ENCODE measurements at regions not wholly inside any gene's neighbourhood (a gene's known extent, or its start where the extent isn't known, plus 50 kb on each side); places are given as distances from the start of the nearest gene placed in this dataset.

DNA sequence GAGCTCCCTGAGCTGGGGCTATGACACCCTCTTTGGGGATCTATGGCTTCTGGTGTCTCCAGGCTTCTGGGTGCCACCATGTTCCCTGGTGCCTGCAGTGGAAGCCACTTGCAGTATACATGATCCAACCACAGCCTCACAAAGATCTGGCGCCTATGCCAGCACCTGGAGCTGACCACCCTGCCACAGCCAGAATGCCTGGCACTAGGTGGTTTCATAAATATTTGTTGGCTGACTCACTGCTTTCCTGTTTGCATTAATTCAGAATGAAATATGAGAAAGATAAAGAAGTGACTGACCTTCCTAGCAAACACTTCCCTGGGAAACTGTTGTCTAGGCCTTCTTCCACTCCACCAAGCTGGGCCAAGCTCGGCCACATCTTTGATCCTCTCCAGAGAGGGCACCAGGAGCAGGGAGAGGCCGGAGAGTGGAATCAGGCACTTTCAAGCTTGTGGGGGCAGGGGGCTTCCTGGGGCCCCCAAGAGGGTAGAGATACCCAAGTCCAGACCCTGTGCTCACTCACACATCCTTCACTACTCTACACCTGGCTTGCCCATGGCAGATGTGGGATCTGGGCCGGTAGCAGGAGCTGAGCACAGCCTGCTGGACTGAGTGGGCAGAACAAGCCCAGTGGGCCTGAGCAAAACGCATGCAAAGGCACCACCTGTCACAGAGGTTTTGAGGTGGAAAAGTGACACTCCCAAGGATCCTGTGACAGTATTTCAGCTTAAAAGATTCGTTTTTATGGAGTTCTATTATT, 565.7 kb downstream of the SLC4A3 start:
- no peaks in the 10 kb centered on the region for H3K4me1 ChIP-seq (replicated peaks in 1 of 2; ENCODE audit: control insufficient read depth in 2 of 2, insufficient read depth in 2 of 2, low read length in 2 of 2)
- no peaks in the 10 kb centered on the region for H3K27me3 ChIP-seq (ENCODE audit: control insufficient read depth in 2 of 2, insufficient read depth in 2 of 2, low read length in 2 of 2)
- no peaks in the 10 kb centered on the region for H3K79me2 ChIP-seq (ENCODE audit: control insufficient read depth, insufficient read depth, low read length)
- H3K9me1 ChIP-seq (ENCODE audit: control insufficient read depth, insufficient read depth, low read length) = no peaks in the 10 kb centered on the region
- H3K36me3 ChIP-seq (ENCODE audit: control insufficient read depth, insufficient read depth, low read length) = no peaks in the 10 kb centered on the region
- BruUV-seq (replicated peaks) = no TSS peak
- in situ Hi-C loops (cut with MboI) = no loop called here
- FAIRE-seq (no peak), DNase-seq (ENCODE audit: extremely low read depth in 1 of 4, low spot score in 3 of 4) (no peak), ATAC-seq (no peak)
- H3K4me2 ChIP-seq (ENCODE audit: insufficient read depth, low read length) = no peak overlapping the region
- intact Hi-C loops (cut with micrococcal nuclease) = no loop called here
- no peaks in the 10 kb centered on the region for H4K20me1 ChIP-seq (replicated peaks; ENCODE audit: control insufficient read depth, insufficient read depth, low read length)
- H3K27ac ChIP-seq (ENCODE audit: extremely low read depth, low read depth, low read length) = no peak overlapping the region
- 0% methylated on average over 6 of the region's 6 CpGs for WGBS (ENCODE audit: insufficient coverage, low coverage, missing lambda C conversion rate)
- no peak overlapping the region for H2AFZ ChIP-seq (ENCODE audit: low read depth, low read length)
- H3K9ac ChIP-seq (ENCODE audit: insufficient read depth in 1 of 2, low read depth in 2 of 2, low read length in 2 of 2) = no peak overlapping the region
- ChIA-PET POLR2A (no interaction called here), CTCF (ENCODE audit: low intra/inter-chr PET ratio) (no interaction called here)
- H3K9me3 ChIP-seq (replicated peaks; ENCODE audit: control insufficient read depth, insufficient read depth, low read depth, low read length) = no peaks in the 10 kb centered on the region
- H3K4me3 ChIP-seq = no peak overlapping the region
- TF ChIP-seq BDP1 (IDR thresholded peaks at IDR 0.05; ENCODE audit: insufficient read depth, insufficient read length) (no peak), ZNF311 (CRISPR knock-in tag; IDR thresholded peaks at IDR 0.05) (no peak), ZNF707 (CRISPR knock-in tag; conservative IDR thresholded peaks at IDR 0.05) (no peak), TCF7 (IDR thresholded peaks at IDR 0.05; ENCODE audit: borderline replicate concordance) (no peak), STAT5B (CRISPR knock-in tag; IDR thresholded peaks at IDR 0.05) (no peak), TOE1 (IDR thresholded peaks at IDR 0.05; ENCODE audit: borderline replicate concordance) (no peak), TOE1 (CRISPR knock-in tag; IDR thresholded peaks at IDR 0.05; ENCODE audit: borderline replicate concordance, low read depth) (no peak), KHSRP (IDR thresholded peaks at IDR 0.05) (no peak), HNRNPH1 (optimal IDR thresholded peaks at IDR 0.05; ENCODE audit: low read depth, low read length) (no peak), CBFA2T3 (IDR thresholded peaks at IDR 0.05) (no peak), SPI1 (IDR thresholded peaks at IDR 0.05; ENCODE audit: borderline replicate concordance, low read depth, low read length) (no peak), SP1 (CRISPR knock-in tag; IDR thresholded peaks at IDR 0.05) (no peak), CXXC5 (CRISPR knock-in tag; IDR thresholded peaks at IDR 0.05) (no peak), BHLHE40 (IDR thresholded peaks at IDR 0.05; ENCODE audit: low read length) (no peak), TARDBP (IDR thresholded peaks at IDR 0.05) (no peak)
- TF ChIP-seq, protein P1, sequence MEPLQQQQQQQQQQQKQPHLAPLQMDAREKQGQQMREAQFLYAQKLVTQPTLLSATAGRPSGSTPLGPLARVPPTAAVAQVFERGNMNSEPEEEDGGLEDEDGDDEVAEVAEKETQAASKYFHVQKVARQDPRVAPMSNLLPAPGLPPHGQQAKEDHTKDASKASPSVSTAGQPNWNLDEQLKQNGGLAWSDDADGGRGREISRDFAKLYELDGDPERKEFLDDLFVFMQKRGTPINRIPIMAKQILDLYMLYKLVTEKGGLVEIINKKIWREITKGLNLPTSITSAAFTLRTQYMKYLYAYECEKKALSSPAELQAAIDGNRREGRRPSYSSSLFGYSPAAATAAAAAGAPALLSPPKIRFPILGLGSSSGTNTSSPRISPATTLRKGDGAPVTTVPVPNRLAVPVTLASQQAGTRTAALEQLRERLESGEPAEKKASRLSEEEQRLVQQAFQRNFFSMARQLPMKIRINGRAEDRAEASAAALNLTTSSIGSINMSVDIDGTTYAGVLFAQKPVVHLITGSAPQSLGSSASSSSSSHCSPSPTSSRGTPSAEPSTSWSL (CRISPR knock-in tag; IDR thresholded peaks at IDR 0.05; ENCODE audit: borderline replicate concordance) = no peak
- TF ChIP-seq, protein P2, sequence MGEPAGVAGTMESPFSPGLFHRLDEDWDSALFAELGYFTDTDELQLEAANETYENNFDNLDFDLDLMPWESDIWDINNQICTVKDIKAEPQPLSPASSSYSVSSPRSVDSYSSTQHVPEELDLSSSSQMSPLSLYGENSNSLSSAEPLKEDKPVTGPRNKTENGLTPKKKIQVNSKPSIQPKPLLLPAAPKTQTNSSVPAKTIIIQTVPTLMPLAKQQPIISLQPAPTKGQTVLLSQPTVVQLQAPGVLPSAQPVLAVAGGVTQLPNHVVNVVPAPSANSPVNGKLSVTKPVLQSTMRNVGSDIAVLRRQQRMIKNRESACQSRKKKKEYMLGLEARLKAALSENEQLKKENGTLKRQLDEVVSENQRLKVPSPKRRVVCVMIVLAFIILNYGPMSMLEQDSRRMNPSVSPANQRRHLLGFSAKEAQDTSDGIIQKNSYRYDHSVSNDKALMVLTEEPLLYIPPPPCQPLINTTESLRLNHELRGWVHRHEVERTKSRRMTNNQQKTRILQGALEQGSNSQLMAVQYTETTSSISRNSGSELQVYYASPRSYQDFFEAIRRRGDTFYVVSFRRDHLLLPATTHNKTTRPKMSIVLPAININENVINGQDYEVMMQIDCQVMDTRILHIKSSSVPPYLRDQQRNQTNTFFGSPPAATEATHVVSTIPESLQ (CRISPR knock-in tag; IDR thresholded peaks at IDR 0.05) = no peak
- TF ChIP-seq, protein P3, sequence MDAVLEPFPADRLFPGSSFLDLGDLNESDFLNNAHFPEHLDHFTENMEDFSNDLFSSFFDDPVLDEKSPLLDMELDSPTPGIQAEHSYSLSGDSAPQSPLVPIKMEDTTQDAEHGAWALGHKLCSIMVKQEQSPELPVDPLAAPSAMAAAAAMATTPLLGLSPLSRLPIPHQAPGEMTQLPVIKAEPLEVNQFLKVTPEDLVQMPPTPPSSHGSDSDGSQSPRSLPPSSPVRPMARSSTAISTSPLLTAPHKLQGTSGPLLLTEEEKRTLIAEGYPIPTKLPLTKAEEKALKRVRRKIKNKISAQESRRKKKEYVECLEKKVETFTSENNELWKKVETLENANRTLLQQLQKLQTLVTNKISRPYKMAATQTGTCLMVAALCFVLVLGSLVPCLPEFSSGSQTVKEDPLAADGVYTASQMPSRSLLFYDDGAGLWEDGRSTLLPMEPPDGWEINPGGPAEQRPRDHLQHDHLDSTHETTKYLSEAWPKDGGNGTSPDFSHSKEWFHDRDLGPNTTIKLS (IDR thresholded peaks at IDR 0.05; ENCODE audit: borderline replicate concordance, low read depth) = no peak
- TF ChIP-seq, protein P4, sequence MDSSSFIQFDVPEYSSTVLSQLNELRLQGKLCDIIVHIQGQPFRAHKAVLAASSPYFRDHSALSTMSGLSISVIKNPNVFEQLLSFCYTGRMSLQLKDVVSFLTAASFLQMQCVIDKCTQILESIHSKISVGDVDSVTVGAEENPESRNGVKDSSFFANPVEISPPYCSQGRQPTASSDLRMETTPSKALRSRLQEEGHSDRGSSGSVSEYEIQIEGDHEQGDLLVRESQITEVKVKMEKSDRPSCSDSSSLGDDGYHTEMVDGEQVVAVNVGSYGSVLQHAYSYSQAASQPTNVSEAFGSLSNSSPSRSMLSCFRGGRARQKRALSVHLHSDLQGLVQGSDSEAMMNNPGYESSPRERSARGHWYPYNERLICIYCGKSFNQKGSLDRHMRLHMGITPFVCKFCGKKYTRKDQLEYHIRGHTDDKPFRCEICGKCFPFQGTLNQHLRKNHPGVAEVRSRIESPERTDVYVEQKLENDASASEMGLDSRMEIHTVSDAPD (CRISPR knock-in tag; IDR thresholded peaks at IDR 0.05) = no peak

Measured in K562 (cell line).